ENCODE measurements at regions not wholly inside any gene's neighbourhood (a gene's known extent, or its start where the extent isn't known, plus 50 kb on each side); places are given as distances from the start of the nearest gene placed in this dataset.
"Not testable (repeated sequence)": the region's sequence is repeated elsewhere in the genome, so short reads cannot be mapped to it uniquely, and the experiment has no call there.

- not testable (repeated sequence) for TF ChIP-seq POLR2A, CTCF (IDR thresholded peaks at IDR 0.05)
These were observed 339.0 kb downstream of the TYW1 start for GRCh38 chr7:67335663-67336062.
